Breast epithelium (tissue), 4 donors: ENCODE measurements at regions not wholly inside any gene's neighbourhood (a gene's known extent, or its start where the extent isn't known, plus 50 kb on each side); places are given as distances from the start of the nearest gene placed in this dataset.

Source experiments
- DNase-seq, 2 donors: peaks; one replicate each; pipeline ENCODE4 v3.0.0-alpha.2; 2019; ENCODE audit warnings: low spot score in 2 of 2
- H3K27ac ChIP-seq, 2 donors: fragments of 200-600 bp; sonication (generic) in 1 of 2; one replicate each; pipeline ENCODE4 v1.5.1; 2016 to 2019; ENCODE audit warnings: mild to moderate bottlenecking in 1 of 2
- H3K27me3 ChIP-seq, 2 donors: fragments of 200-600 bp; sonication (generic) in 1 of 2; one replicate each; pipeline versions ENCODE4 v1.5.1 to v1.6.0; 2017 to 2019; ENCODE audit warnings: control low read depth in 1 of 2, mild to moderate bottlenecking in 1 of 2
- H3K36me3 ChIP-seq: fragments of 200-600 bp; one replicate; pipeline ENCODE4 v1.5.1; 2019
- H3K4me1 ChIP-seq, 2 donors: fragments of 200-600 bp; sonication (generic); one replicate each; pipeline ENCODE4 v1.5.1; 2016 to 2019; ENCODE audit warnings: control low read depth in 1 of 2
- H3K4me3 ChIP-seq, 3 donors: fragments of 200-600 bp; sonication (generic); 1 replicate in 2 of 3; 2 replicates in 1 of 3; pipeline ENCODE4 v1.5.1; 2016 to 2019; ENCODE audit warnings: mild to moderate bottlenecking in 3 of 3, moderate library complexity in 2 of 3
- H3K9me3 ChIP-seq, 2 donors: fragments of 200-600 bp; sonication (generic) in 1 of 2; one replicate each; pipeline ENCODE4 v1.5.1; 2016 to 2019; ENCODE audit warnings: control low read depth in 1 of 2
- CTCF ChIP-seq, 3 donors: fragments of 450-650 bp; IDR thresholded peaks; one replicate each; pipeline ENCODE4 v1.5.1; 2016 to 2017; ENCODE audit warnings: antibody characterized with exemption in 3 of 3, mild to moderate bottlenecking in 3 of 3, moderate library complexity in 3 of 3
- POLR2A ChIP-seq: fragments of 450-650 bp; IDR thresholded peaks from one replicate; pipeline ENCODE4 v1.6.1; 2016; ENCODE audit warnings: antibody characterized with exemption, mild to moderate bottlenecking, moderate library complexity
- POLR2AphosphoS5 ChIP-seq, 3 donors: sonication (generic); formaldehyde crosslinking; IDR thresholded peaks; one replicate each; pipeline ENCODE4 v1.6.1; 2017; ENCODE audit warnings: antibody characterized with exemption in 3 of 3
- intact Hi-C: fragments of 100-400 bp; cut with DNase I; formaldehyde crosslinking; loops from one replicate; pipeline ENCODE4 v1.15.1; 2023; ENCODE audit warnings: low total_unique reads

GRCh38 chr16:86390335-86390734 lies 120.0 kb upstream of the FOXF1 start:
- no peak overlapping the region for H3K27ac ChIP-seq
- H3K4me1 ChIP-seq: no peaks in the 10 kb centered on the region
- TF ChIP-seq CTCF (IDR thresholded peaks at IDR 0.05) (no peak), POLR2AphosphoS5 (IDR thresholded peaks at IDR 0.05) (no peak), POLR2A (no peak)
- H3K4me3 ChIP-seq: no peak overlapping the region
- H3K36me3 ChIP-seq: no peaks in the 10 kb centered on the region
- H3K9me3 ChIP-seq: no peaks in the 10 kb centered on the region
- peaks cover 0 to 66% of the 10 kb centered on the region in 2 donors for H3K27me3 ChIP-seq
- DNase-seq: no peak
- intact Hi-C loops: no loop called here

- DNase-seq: no peak
- Histone ChIP-seq H3K4me1 (no peaks in the 10 kb centered on the region), H3K27me3 (peaks cover 0 to 63% of the 10 kb centered on the region in 2 donors), H3K9me3 (no peaks in the 10 kb centered on the region), H3K4me3 (no peak overlapping the region), H3K36me3 (no peaks in the 10 kb centered on the region), H3K27ac (no peak overlapping the region)
- TF ChIP-seq POLR2A (no peak), POLR2AphosphoS5 (IDR thresholded peaks at IDR 0.05) (no peak), CTCF (IDR thresholded peaks at IDR 0.05) (no peak)
- intact Hi-C loops: no loop called here
Measured at GRCh38 chr16:86391486-86391885, 118.8 kb upstream of the FOXF1 start.

- Histone ChIP-seq H3K4me1 (no peaks in the 10 kb centered on the region), H3K27ac (no peak overlapping the region), H3K9me3 (no peaks in the 10 kb centered on the region), H3K36me3 (no peaks in the 10 kb centered on the region), H3K4me3 (no peak overlapping the region), H3K27me3 (peaks cover 0 to 65% of the 10 kb centered on the region in 2 donors)
- TF ChIP-seq POLR2A: no peak
- no peak for TF ChIP-seq POLR2AphosphoS5 (IDR thresholded peaks at IDR 0.05)
- no peak for TF ChIP-seq CTCF (IDR thresholded peaks at IDR 0.05)
- intact Hi-C loops: no loop called here
- no peak for DNase-seq
Measured at GRCh38 chr16:86391984-86392383, 118.3 kb upstream of the FOXF1 start.

GRCh38 chr16:86392436-86393152 lies 117.7 kb upstream of the FOXF1 start:
- no peaks in the 10 kb centered on the region for H3K4me1 ChIP-seq
- peaks cover 0 to 67% of the 10 kb centered on the region in 2 donors for H3K27me3 ChIP-seq
- no peak for DNase-seq
- H3K4me3 ChIP-seq: no peak overlapping the region
- H3K27ac ChIP-seq: no peak overlapping the region
- TF ChIP-seq POLR2A: no peak
- TF ChIP-seq CTCF (IDR thresholded peaks at IDR 0.05): no peak
- no peak for TF ChIP-seq POLR2AphosphoS5 (IDR thresholded peaks at IDR 0.05)
- H3K36me3 ChIP-seq: no peaks in the 10 kb centered on the region
- intact Hi-C loops: no loop called here
- H3K9me3 ChIP-seq: no peaks in the 10 kb centered on the region

GRCh38 chr16:86393907-86394626 lies 116.3 kb upstream of the FOXF1 start:
- no peaks in the 10 kb centered on the region for H3K4me1 ChIP-seq
- intact Hi-C loops: no loop called here
- no peak overlapping the region for H3K27ac ChIP-seq
- H3K4me3 ChIP-seq: no peak overlapping the region
- H3K27me3 ChIP-seq: peaks cover 0 to 58% of the 10 kb centered on the region in 2 donors
- TF ChIP-seq CTCF (IDR thresholded peaks at IDR 0.05) (no peak), POLR2AphosphoS5 (IDR thresholded peaks at IDR 0.05) (no peak), POLR2A (no peak)
- no peaks in the 10 kb centered on the region for H3K9me3 ChIP-seq
- DNase-seq: no peak
- H3K36me3 ChIP-seq: no peaks in the 10 kb centered on the region
